Left renal pelvis (tissue), 4 donors: ENCODE measurements at regions not wholly inside any gene's neighbourhood (a gene's known extent, or its start where the extent isn't known, plus 50 kb on each side); places are given as distances from the start of the nearest gene placed in this dataset.

Source experiments
- DNase-seq, 4 donors: peaks; one replicate each; pipeline ENCODE4 v3.0.0-alpha.2; 2013; ENCODE audit warnings: low read depth in 4 of 4, low spot score in 3 of 4

DNA sequence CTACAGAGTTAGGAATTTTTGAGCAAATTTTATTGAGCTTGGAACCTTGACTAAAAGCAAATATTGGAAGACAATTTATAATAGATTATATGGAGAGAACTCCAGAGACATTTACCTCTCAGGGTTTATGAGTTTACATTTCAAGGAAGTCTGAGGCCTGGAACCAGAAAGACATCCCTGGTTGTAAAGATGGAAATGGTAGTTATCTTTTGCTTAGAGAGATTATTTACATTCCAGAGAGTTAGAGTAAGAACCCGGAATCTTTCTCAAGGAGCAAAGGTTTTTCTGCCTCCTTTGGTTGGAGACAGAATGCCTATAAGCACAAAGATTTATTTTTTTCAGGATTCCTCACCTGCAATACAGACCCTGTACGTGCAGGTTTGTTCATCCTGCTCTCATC, 458.1 kb downstream of the TBL1XR1 start:
- no peak for DNase-seq

- no peak for DNase-seq
Observed at GRCh38 chr3:176737480-176738110, 459.7 kb downstream of the TBL1XR1 start.

DNA sequence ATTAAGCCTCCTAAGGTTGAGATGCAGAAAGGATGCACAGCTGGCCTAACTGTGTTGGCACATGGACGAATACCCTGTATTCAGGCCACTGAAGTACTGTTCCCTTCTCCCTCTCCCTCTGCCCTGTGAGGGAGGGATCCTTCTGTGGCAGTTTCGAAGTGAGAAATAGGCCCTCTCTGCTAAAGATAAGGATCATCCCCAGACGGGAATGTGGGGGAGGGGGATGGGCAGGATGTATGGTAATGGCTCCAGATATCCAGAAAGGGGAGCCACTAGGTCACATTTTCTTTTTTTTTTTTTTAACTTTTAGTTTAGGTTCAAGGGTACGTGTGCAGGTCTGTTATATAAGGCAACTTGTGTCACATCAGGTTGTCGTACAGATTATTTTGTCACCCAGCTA, 463.1 kb downstream of the TBL1XR1 start:
- no peak for DNase-seq

DNA sequence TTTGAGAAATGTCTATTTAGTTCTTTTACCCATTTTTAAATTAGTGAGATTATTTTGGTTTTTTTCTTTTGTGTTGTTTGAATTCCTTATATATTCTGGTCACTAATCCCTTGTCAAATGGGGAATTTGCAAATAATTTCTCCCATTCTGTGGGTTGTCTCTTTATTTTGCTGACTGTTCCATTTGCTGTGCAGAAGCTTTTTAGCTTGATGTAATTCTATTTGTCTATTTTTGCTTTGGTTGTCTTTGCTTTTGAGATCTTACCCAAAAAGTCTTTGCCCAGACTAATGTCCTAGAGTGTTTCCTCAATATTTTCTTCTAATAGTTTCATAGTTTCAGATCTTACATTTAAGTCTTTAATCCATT, 472.9 kb downstream of the TBL1XR1 start:
- DNase-seq: no peak

GRCh38 chr3:176723758-176724393, 473.4 kb downstream of the TBL1XR1 start:
- DNase-seq: no peak

DNA sequence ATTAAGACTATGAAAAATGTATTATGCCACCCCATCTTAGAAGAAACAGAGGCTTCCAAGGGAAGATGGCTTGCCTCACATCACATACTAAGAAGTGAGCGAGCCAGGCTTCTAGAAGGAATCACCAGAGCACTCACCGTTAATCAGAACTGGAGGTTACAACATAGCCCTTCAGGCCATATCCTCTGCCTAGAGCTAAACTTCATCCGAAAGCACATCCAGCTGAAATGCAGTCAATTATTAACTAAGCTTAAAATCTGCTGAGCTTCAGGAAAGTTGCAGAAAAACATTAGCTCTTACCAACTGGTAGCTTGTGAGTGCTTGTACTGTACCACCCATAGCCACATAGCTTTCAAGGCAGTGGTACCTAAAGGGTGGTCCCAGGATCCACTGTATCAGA, 483.2 kb downstream of the TBL1XR1 start:
- no peak for DNase-seq

- DNase-seq: no peak
Observed at GRCh38 chr3:176712191-176712590, 485.1 kb downstream of the TBL1XR1 start.

- no peak for DNase-seq
Observed at GRCh38 chr3:176699288-176699687, 498.0 kb downstream of the TBL1XR1 start.

GRCh38 chr3:176697284-176697889, 499.9 kb downstream of the TBL1XR1 start:
- no peak for DNase-seq

- no peak for DNase-seq
Observed at GRCh38 chr3:176696816-176697215, 500.5 kb downstream of the TBL1XR1 start.

- no peak for DNase-seq
Observed at GRCh38 chr3:176692966-176693785, 504.1 kb downstream of the TBL1XR1 start.

DNA sequence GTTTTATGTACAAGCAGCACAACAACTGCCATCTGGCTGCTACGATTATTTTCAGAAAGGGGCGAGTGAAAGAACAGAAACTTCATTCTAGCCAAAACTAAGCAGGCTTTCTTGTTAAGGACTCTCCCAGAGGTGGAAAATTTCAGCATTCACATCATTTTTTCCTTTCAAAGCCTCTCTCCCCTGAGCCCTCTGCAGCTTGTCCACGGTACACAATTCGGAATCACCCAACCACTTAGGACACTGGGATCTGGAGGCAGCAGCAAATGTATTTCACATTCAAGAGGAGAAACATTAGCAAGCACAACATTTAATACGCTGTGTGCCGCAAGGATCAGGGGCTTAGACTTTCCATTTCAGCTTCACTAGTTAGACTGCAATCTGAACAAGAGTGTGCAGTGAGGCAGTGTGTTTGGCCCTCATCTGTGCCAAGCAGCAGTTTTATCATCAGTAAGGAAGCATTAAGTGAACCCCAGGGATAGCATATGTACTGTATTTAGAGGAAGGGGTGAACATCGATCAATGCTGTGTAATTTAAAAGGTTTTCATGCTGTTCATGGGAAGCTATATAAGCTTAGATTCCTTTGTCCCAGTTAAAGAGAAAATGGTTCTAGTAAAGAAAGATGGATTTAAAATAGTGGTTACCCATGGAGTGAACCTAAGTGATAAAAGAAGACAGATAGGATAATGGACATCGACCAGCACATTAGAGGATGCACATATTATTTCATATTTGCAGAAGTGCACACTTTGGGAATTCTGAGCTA, 504.9 kb downstream of the TBL1XR1 start:
- no peak for DNase-seq

GRCh38 chr3:176690083-176690869, 507.0 kb downstream of the TBL1XR1 start:
- no peak for DNase-seq

- DNase-seq: no peak
Observed at GRCh38 chr3:176687754-176688153, 509.5 kb downstream of the TBL1XR1 start.

GRCh38 chr3:176683382-176683781, 513.9 kb downstream of the TBL1XR1 start:
- DNase-seq: no peak

- peak; percentile 26 to 32 (median 28) for DNase-seq
Observed at GRCh38 chr3:176663837-176664831, 533.1 kb downstream of the TBL1XR1 start.

DNA sequence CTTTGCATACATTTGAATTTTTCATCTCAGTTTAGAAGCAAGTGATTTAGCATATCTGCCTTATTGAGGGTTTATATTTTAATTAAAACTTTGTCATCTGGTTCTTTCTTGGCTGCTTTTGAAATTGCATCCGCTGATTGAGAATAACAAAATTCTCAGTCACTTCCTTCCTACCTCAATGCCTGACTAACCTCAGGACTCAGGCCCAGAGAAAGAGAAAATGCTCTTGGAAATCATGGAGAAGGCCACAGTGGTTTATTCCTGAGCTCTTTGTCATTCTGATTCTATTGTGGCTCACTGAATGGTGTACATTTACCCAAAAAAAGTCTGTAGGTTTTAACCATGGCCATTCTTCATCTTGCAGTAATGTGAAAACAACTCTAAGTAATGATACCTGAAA, 533.9 kb downstream of the TBL1XR1 start:
- DNase-seq: no peak

DNA sequence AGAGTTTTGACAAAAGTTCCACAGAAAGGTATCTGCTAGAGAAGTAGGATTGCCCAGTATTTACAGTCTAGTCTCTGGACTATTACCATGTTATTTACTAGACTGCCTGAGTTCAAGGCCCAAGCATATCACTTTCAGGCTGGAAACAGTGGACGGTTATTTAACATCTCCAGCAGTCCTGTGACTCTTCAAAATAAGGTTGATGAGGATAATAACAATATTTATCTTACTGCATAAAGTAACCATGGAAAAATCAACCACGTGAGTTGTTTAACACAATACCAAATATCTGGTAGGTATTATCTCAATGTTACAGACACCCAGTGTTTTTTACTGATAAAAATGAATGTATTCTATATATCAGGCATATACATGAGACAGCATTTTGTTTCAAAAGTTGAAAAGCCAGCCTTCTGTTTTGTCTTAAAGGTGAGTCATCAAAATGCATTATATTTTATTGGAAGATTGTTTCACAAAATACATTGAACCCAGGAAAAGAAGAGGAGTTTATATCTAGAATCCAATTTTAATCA, 535.8 kb downstream of the TBL1XR1 start:
- DNase-seq: no peak
